ENCODE measurements at regions not wholly inside any gene's neighbourhood (a gene's known extent, or its start where the extent isn't known, plus 50 kb on each side); places are given as distances from the start of the nearest gene placed in this dataset.

DNA sequence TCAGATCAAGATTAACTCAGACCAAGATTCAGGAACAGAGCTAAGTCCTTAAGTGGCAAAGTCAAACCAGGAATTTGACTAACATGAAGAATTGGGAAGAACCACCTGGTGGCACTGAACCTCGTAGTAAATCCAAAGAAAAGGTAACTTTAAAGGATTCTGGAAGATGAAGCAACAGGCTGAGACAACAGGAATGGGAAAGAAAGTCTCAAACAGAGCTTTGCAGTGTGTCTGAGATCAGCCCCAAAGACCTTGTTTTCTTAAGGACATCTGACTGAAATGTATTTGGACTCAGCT lies 126.1 kb downstream of the ASB9 start:
- TF ChIP-seq, protein P1, sequence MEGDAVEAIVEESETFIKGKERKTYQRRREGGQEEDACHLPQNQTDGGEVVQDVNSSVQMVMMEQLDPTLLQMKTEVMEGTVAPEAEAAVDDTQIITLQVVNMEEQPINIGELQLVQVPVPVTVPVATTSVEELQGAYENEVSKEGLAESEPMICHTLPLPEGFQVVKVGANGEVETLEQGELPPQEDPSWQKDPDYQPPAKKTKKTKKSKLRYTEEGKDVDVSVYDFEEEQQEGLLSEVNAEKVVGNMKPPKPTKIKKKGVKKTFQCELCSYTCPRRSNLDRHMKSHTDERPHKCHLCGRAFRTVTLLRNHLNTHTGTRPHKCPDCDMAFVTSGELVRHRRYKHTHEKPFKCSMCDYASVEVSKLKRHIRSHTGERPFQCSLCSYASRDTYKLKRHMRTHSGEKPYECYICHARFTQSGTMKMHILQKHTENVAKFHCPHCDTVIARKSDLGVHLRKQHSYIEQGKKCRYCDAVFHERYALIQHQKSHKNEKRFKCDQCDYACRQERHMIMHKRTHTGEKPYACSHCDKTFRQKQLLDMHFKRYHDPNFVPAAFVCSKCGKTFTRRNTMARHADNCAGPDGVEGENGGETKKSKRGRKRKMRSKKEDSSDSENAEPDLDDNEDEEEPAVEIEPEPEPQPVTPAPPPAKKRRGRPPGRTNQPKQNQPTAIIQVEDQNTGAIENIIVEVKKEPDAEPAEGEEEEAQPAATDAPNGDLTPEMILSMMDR (IDR thresholded peaks at IDR 0.05; ENCODE audit: insufficient read depth, low read length, poor library complexity, severe bottlenecking), result no peak
- no peak for TF ChIP-seq EZH2phosphoT487 (conservative IDR thresholded peaks at IDR 0.05; ENCODE audit: low read length)

Measured in SU-DHL-6 (cell line).